GM10266 (cell line): ENCODE measurements at regions not wholly inside any gene's neighbourhood (a gene's known extent, or its start where the extent isn't known, plus 50 kb on each side); places are given as distances from the start of the nearest gene placed in this dataset.

Experiments
- DNase-seq: peaks from one replicate; pipeline ENCODE4 v3.0.0; 2012; ENCODE audit errors: extremely low spot score
- CTCF ChIP-seq: IDR thresholded peaks from 2 replicates; pipeline ENCODE4 v1.5.1; 2012; ENCODE audit warnings: mild to moderate bottlenecking, low read depth; ENCODE audit not compliant: control insufficient read depth, insufficient read depth; ENCODE audit errors: missing control alignments

DNA sequence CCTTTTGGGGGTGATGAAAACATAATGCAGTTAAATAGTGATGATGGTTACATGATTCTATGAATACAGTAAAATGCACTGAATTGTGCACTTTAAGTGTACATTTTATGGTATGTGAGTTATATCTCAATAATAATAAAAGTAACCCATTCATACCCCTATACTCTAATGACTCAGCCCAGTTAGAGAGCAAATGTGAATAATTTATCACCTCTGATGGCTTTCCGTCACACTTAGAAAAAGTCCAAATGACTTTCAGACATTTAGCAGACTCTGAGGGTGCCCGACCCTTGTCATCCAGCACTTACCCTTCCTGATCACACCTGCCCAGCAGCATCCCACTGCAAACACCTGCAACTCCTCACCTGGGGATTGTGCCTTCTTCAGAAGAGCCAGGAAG lies 148.1 kb upstream of the MAF start:
- no peak for DNase-seq
- TF ChIP-seq CTCF, result no peak

DNA sequence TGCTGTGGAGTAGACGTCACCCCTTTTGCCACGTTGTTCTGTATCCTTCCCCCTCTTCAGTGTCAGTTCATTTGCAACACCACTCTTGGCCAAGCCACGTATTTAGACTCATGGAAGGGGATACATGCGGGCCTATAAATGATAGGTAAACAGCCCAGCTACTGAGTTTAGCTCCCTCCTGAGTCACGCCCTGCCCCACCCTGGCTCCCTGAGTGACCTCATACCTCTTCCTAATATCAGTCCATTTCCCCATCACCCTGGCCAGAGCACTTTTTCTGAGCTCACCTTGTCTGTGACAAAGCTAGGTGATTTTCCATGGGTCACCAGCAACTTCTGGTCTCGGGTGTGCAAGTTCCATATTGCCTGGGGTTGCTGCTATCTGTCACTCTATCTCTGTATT lies 147.2 kb upstream of the MAF start:
- no peak for DNase-seq
- TF ChIP-seq CTCF, result no peak

DNA sequence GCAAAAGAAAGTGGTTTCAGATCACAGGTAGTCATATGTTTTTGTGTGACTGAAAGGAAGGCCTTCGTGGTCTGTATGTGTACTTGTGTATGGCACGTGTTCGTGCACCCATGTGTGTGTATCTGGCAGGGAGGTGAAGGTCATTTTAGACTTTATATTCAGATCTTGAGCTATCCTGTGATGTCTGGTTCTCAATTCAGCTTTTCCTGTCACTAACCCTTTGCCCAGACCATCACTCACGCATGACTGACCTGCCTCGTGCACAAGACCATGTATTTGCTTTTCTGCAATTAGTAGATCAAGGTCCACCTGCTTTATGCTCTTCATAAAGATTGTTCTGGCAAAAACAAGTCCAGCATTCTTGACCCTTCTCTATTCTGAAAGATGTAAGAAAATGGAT lies 139.7 kb upstream of the MAF start:
- TF ChIP-seq CTCF, result no peak
- DNase-seq, result no peak

- TF ChIP-seq CTCF, result no peak
- DNase-seq, result no peak
Observed at GRCh38 chr16:79735271-79735670, 134.7 kb upstream of the MAF start.

DNA sequence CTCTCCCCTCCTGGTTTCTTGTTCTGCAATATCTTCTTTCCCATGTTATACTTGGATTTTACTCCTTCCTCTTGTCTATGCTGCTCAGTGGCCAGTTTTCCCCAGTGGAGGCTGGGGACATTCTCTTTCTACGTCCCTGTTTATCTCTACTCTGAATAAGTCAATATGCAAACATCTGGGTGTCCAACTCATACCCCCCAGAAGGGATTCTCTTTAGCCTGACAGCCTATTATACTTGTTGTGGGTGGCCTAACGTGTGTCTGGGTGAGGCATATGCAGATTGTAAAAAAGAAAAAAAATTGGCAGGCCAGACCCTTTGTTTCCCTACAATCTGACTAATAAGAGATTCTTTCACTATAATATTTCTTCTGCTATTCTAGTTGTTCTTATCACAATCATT lies 134.2 kb upstream of the MAF start:
- no peak for DNase-seq
- TF ChIP-seq CTCF, result no peak

DNA sequence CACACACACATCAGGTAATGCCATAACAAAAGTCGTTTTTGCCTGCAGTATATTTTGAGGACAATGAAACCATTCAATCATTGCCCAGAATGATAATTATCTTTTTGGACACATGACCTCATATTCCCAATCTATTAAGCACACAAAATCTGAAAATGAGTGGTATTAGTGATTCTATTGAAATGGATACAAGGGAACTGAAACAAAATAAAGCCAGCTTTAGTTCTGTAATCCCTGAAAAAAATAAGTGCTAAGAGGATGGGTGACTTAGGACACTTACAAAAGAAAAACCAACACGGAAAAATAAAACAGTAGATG lies 128.3 kb upstream of the MAF start:
- no peak for DNase-seq
- TF ChIP-seq CTCF, result no peak

GRCh38 chr16:79728048-79728922 lies 127.7 kb upstream of the MAF start:
- no peak for DNase-seq
- TF ChIP-seq CTCF, result no peak
